ENCODE measurements at regions not wholly inside any gene's neighbourhood (a gene's known extent, or its start where the extent isn't known, plus 50 kb on each side); places are given as distances from the start of the nearest gene placed in this dataset.
A peak's percentile ranks its signal among the peaks of the same experiment; 100 is the strongest.

DNA sequence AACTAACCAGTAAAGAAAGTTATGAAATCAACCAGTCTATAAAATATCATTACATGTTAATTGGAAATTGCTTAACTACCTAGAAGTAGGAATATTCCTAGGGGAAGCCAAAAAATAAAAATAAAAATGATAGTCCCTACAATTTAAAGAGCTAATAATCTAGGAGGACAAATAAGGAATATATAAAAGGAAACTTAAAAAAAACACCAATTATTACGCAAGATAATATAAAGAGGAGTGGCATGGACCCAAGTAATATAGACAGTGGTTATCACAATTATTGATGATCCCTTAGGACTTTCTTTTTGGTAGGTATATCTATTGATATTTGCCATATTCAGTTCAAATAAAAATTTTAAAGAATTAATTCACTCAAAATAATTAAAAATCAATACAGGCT lies 498.7 kb downstream of the SOX5 start:
- POLR2A ChIA-PET = no interaction called here
- ATAC-seq = no peak
- CTCF ChIA-PET = no interaction called here
- H3K27ac ChIP-seq = no peak overlapping the region
- 6% methylated on average over 1 of the region's 1 CpG for WGBS (ENCODE audit: missing lambda C conversion rate)
- TF ChIP-seq PHF8 (IDR thresholded peaks at IDR 0.05; ENCODE audit: borderline replicate concordance, low read depth) = no peak
- TF ChIP-seq ZNF302 (CRISPR knock-in tag; IDR thresholded peaks at IDR 0.05) = no peak
- no peak for TF ChIP-seq EP300 (IDR thresholded peaks at IDR 0.05)
- TF ChIP-seq NFE2L2 (conservative IDR thresholded peaks at IDR 0.05; ENCODE audit: low read length) = no peak
- no peak for TF ChIP-seq JUN (IDR thresholded peaks at IDR 0.05)
- TF ChIP-seq POLR2AphosphoS2 (conservative IDR thresholded peaks at IDR 0.05; ENCODE audit: low read length) = no peak
- TF ChIP-seq FOSL2 (IDR thresholded peaks at IDR 0.05) = no peak
- TF ChIP-seq FOSL2 (CRISPR knock-in tag; IDR thresholded peaks at IDR 0.05) = no peak
- no peak for TF ChIP-seq POLR2A (IDR thresholded peaks at IDR 0.05; ENCODE audit: low read length)
- no peaks in the 10 kb centered on the region for H3K9me3 ChIP-seq
- DNase-seq (ENCODE audit: low read depth in 1 of 2, low spot score in 1 of 2) = no peak
- H3K4me1 ChIP-seq = no peaks in the 10 kb centered on the region
- H3K4me3 ChIP-seq = no peak overlapping the region
- FAIRE-seq = no peak
- H3K4me2 ChIP-seq = no peak overlapping the region

DNA sequence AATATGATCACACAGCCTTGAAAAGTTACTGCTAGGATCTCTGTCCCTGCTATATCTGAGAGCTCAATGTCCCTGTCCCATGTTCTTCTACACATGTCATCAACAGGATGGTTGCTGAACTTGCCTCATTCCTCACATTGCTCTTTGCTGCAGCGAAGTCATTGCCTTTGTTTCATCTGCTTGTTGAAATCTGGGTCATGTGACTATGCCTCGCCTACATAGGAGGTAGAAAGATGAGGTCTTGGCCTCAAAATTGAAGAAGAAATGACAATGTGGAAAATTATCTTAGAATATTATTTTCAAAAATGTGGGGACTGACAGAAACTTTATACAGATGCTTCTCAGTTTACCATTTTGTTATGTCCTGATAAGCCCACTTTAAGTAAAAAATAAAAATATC lies 494.2 kb downstream of the SOX5 start:
- H3K4me1 ChIP-seq = no peaks in the 10 kb centered on the region
- no peaks in the 10 kb centered on the region for H3K9me3 ChIP-seq
- TF ChIP-seq, protein P1, sequence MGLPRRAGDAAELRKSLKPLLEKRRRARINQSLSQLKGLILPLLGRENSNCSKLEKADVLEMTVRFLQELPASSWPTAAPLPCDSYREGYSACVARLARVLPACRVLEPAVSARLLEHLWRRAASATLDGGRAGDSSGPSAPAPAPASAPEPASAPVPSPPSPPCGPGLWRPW (IDR thresholded peaks at IDR 0.05) = no peak
- no peak for TF ChIP-seq CBX2 (IDR thresholded peaks at IDR 0.05; ENCODE audit: borderline replicate concordance, low read depth)
- no peak for TF ChIP-seq HDAC2 (IDR thresholded peaks at IDR 0.05)
- no peak for TF ChIP-seq HEYL (CRISPR knock-in tag; IDR thresholded peaks at IDR 0.05)
- TF ChIP-seq EP300 (IDR thresholded peaks at IDR 0.05) = no peak
- no peak for TF ChIP-seq ZSCAN20 (CRISPR knock-in tag; IDR thresholded peaks at IDR 0.05)
- CTCF ChIA-PET = no interaction called here
- no peak for ATAC-seq
- no peak overlapping the region for H3K4me3 ChIP-seq
- FAIRE-seq = no peak
- H3K27ac ChIP-seq = no peak overlapping the region
- 0% methylated on average over 2 of the region's 2 CpGs for WGBS (ENCODE audit: missing lambda C conversion rate)
- no peak for DNase-seq (ENCODE audit: low read depth in 1 of 2, low spot score in 1 of 2)
- POLR2A ChIA-PET = no interaction called here
- no peak overlapping the region for H3K4me2 ChIP-seq

DNA sequence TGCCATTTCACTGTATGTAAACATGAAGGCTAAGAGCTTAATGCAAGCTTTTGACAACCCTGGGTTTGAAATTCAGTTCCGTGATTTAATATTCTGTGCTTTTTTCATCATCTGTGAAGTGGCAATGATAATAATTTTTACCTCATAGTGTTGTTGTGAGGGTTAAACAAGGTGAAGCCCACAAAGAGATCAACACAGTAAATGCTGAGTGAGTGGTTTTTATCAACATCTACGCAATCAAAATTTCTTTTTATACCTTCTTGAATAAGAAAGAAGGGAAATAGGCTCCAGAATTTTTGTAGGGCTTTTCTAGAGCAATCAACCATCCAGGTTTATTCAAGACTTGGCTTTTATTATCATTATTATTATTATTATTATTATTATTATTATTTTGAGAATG lies 490.8 kb downstream of the SOX5 start:
- ATAC-seq (no peak), FAIRE-seq (no peak), DNase-seq (ENCODE audit: low read depth in 1 of 2, low spot score in 1 of 2) (no peak)
- Histone ChIP-seq H3K4me1 (no peaks in the 10 kb centered on the region), H3K4me3 (no peak overlapping the region), H3K9me3 (no peaks in the 10 kb centered on the region), H3K4me2 (no peak overlapping the region), H3K27ac (no peak overlapping the region)
- POLR2A ChIA-PET = no interaction called here
- TF ChIP-seq, protein P2, sequence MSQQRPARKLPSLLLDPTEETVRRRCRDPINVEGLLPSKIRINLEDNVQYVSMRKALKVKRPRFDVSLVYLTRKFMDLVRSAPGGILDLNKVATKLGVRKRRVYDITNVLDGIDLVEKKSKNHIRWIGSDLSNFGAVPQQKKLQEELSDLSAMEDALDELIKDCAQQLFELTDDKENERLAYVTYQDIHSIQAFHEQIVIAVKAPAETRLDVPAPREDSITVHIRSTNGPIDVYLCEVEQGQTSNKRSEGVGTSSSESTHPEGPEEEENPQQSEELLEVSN (IDR thresholded peaks at IDR 0.05; ENCODE audit: borderline replicate concordance, low read depth) = no peak
- TF ChIP-seq RCOR1 (IDR thresholded peaks at IDR 0.05; ENCODE audit: low read depth, low read length) (no peak), RAD21 (conservative IDR thresholded peaks at IDR 0.05 in 1 of 2, IDR thresholded peaks at IDR 0.05 in 1 of 2) (no peak), EHF (CRISPR knock-in tag; IDR thresholded peaks at IDR 0.05) (no peak), ESRRA (IDR thresholded peaks at IDR 0.05; ENCODE audit: borderline replicate concordance, low read length) (no peak), CBX8 (IDR thresholded peaks at IDR 0.05) (no peak), POLR2A (IDR thresholded peaks at IDR 0.05; ENCODE audit: low read length) (no peak)
- TF ChIP-seq, protein P1 (IDR thresholded peaks at IDR 0.05) = no peak
- TF ChIP-seq, protein P3, sequence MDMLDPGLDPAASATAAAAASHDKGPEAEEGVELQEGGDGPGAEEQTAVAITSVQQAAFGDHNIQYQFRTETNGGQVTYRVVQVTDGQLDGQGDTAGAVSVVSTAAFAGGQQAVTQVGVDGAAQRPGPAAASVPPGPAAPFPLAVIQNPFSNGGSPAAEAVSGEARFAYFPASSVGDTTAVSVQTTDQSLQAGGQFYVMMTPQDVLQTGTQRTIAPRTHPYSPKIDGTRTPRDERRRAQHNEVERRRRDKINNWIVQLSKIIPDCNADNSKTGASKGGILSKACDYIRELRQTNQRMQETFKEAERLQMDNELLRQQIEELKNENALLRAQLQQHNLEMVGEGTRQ (IDR thresholded peaks at IDR 0.05) = no peak
- CTCF ChIA-PET = no interaction called here
- 15% methylated on average over 2 of the region's 2 CpGs for WGBS (ENCODE audit: missing lambda C conversion rate)

DNA sequence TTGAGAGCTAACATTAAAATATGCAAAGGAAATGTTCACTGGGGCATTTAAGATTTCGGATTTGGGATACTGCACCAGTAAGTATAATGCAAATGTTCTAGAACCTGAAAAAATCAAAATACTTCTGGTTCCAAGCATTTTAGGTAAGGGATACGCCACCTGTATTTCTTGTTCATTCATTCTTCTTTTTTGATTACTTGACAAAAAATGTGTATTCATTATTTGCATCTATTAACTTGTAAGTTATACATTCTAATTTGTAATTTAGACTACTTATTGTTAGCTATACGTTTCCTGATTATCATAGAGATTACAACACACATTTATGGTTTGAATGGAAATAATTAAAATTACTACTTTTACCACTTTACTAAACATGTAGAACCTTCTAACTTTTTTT lies 486.9 kb downstream of the SOX5 start:
- CTCF ChIA-PET = no interaction called here
- Histone ChIP-seq H3K4me1 (no peaks in the 10 kb centered on the region), H3K4me3 (no peak overlapping the region), H3K4me2 (no peak overlapping the region), H3K27ac (no peak overlapping the region), H3K9me3 (no peaks in the 10 kb centered on the region; the same call in 2 of the 3 replicates)
- TF ChIP-seq POLR2AphosphoS2 (conservative IDR thresholded peaks at IDR 0.05; ENCODE audit: low read length) (no peak), MAFK (IDR thresholded peaks at IDR 0.05; ENCODE audit: partially characterized antibody) (peak; percentile 77)
- no peak for ATAC-seq
- FAIRE-seq = no peak
- DNase-seq (ENCODE audit: low read depth in 1 of 2, low spot score in 1 of 2) = no peak
- POLR2A ChIA-PET = no interaction called here
- WGBS (ENCODE audit: missing lambda C conversion rate) = under 1% methylated on average over 3 of the region's 3 CpGs

Data from A549 (cell line).